MCF 10A (cell line): ENCODE measurements at regions not wholly inside any gene's neighbourhood (a gene's known extent, or its start where the extent isn't known, plus 50 kb on each side); places are given as distances from the start of the nearest gene placed in this dataset.
"Not testable (repeated sequence)": the region's sequence is repeated elsewhere in the genome, so short reads cannot be mapped to it uniquely, and the experiment has no call there.

Experiments
- BruUV-seq: library from RNA; stranded (reverse); fragments of 400-500 nt; replicated peaks from 2 replicates; lab custom pipeline; 2021; lab: Mats Ljungman, UMichigan
- CTCF ChIA-PET: fragments of 300-600 bp; sonication (Branson Sonifier 250); formaldehyde crosslinking; extraction: SDS; loops from one replicate; lab custom pipeline; 2021; ENCODE audit warnings: antibody characterized with exemption, inconsistent platforms; lab: Yijun Ruan, JAX
- POLR2A ChIA-PET: fragments of 300-600, 350-650 bp; sonication (Branson Sonifier 250); formaldehyde crosslinking; extraction: SDS; loops from one replicate; lab custom pipeline; 2020; ENCODE audit warnings: antibody characterized with exemption, inconsistent platforms; lab: Yijun Ruan, JAX
- DNase-seq: peaks from one replicate; pipeline ENCODE4 v3.0.0-alpha.2; 2018; ENCODE audit not compliant: unreplicated experiment
- H3K27ac Mint-ChIP-seq: one replicate; pipeline ENCODE4 v1.8.0; 2022; ENCODE audit warnings: mild to moderate bottlenecking, low read depth, mixed read lengths; ENCODE audit not compliant: unreplicated experiment
- H3K27me3 Mint-ChIP-seq: one replicate; pipeline ENCODE4 v1.8.0; 2022; ENCODE audit warnings: mixed read lengths; ENCODE audit not compliant: insufficient read depth, unreplicated experiment
- H3K36me3 Mint-ChIP-seq: one replicate; pipeline ENCODE4 v1.8.0; 2022; ENCODE audit warnings: mild to moderate bottlenecking, moderate library complexity, mixed read lengths; ENCODE audit not compliant: insufficient read depth, unreplicated experiment
- H3K4me1 Mint-ChIP-seq: one replicate; pipeline ENCODE4 v1.8.0; 2022; ENCODE audit warnings: mixed read lengths; ENCODE audit not compliant: insufficient read depth, unreplicated experiment
- H3K4me3 Mint-ChIP-seq: one replicate; pipeline ENCODE4 v1.8.0; 2022; ENCODE audit warnings: mild to moderate bottlenecking, moderate library complexity, mixed read lengths; ENCODE audit not compliant: unreplicated experiment
- H3K9me3 Mint-ChIP-seq: one replicate; pipeline ENCODE4 v1.8.0; 2022; ENCODE audit warnings: mixed read lengths; ENCODE audit not compliant: unreplicated experiment
- intact Hi-C: fragments of 100-400 bp; cut with micrococcal nuclease; formaldehyde crosslinking; loops from 2 replicates; pipeline ENCODE4 v1.14.1; 2022
- TF ChIP-seq, protein P1 (sequence below): fragments of 200-600 bp; IDR thresholded peaks from one replicate; pipeline ENCODE4 v1.8.0; 2022; ENCODE audit warnings: antibody characterized with exemption, mild to moderate bottlenecking; ENCODE audit not compliant: unreplicated experiment

DNA sequence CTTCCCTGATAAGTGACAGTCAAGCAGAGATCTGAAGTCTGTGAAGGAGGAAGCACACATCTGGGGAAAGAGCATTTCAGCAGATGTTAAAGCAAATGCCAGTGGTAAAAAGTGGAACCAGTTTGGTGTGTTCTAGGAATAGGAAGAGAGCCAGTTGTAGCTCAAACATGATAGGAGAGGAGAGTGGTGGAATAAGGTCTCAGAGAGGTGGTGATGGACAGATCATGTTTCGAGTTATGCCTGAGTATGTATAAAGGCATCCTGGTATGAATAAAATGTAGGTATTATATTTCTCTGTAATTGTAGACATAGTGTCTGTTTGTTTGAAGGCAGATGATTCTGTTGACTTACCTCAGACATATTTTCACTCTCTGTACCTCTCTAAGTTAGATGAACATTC is 89.1 kb downstream of the LARP7 start:
- BruUV-seq: no TSS peak
- Mint-ChIP-seq H3K27me3 (no peaks in the 10 kb centered on the region), H3K4me1 (no peaks in the 10 kb centered on the region), H3K36me3 (no peaks in the 10 kb centered on the region), H3K4me3 (no peak overlapping the region), H3K27ac (no peak overlapping the region), H3K9me3 (no peaks in the 10 kb centered on the region)
- CTCF ChIA-PET: interaction anchor here (0.6 kb wide), 2 partner anchors 36 to 88 kb away, joined by 3 read pairs; no protein-coding TSS in a partner anchor
- DNase-seq: no peak
- intact Hi-C loops: no loop called here
- TF ChIP-seq, protein P1, sequence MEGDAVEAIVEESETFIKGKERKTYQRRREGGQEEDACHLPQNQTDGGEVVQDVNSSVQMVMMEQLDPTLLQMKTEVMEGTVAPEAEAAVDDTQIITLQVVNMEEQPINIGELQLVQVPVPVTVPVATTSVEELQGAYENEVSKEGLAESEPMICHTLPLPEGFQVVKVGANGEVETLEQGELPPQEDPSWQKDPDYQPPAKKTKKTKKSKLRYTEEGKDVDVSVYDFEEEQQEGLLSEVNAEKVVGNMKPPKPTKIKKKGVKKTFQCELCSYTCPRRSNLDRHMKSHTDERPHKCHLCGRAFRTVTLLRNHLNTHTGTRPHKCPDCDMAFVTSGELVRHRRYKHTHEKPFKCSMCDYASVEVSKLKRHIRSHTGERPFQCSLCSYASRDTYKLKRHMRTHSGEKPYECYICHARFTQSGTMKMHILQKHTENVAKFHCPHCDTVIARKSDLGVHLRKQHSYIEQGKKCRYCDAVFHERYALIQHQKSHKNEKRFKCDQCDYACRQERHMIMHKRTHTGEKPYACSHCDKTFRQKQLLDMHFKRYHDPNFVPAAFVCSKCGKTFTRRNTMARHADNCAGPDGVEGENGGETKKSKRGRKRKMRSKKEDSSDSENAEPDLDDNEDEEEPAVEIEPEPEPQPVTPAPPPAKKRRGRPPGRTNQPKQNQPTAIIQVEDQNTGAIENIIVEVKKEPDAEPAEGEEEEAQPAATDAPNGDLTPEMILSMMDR: no peak
- POLR2A ChIA-PET: no interaction called here

DNA sequence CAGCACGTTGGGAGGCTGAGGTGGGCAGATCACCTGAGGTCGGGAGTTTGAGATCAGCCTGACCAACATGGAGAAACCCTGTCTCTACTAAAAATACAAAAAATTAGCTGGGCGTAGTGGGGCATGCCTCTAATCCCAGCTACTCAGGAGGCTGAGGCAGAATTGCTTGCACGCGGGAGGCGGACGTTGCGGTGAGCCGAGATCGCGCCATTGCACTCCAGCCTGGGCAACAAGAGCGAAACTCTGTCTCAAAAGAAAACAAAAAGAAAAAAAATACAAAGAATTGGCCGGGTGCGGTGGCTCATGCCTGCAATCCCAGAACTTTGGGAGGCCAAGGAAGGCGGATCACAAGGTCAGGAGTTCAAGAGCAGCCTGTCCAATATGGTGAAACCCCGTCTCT is 90.8 kb downstream of the LARP7 start:
- H3K27me3 Mint-ChIP-seq, DNase-seq, H3K4me3 Mint-ChIP-seq, H3K27ac Mint-ChIP-seq, H3K36me3 Mint-ChIP-seq, BruUV-seq, H3K4me1 Mint-ChIP-seq, H3K9me3 Mint-ChIP-seq, POLR2A ChIA-PET, intact Hi-C loops: not testable (repeated sequence)
- CTCF ChIA-PET: interaction anchor here (0.6 kb wide), 1 partner anchor 34 kb away, joined by 3 read pairs; no protein-coding TSS in a partner anchor

- no peaks in the 10 kb centered on the region for H3K4me1 Mint-ChIP-seq
- H3K27ac Mint-ChIP-seq: no peak overlapping the region
- no peak overlapping the region for H3K4me3 Mint-ChIP-seq
- ChIA-PET POLR2A (no interaction called here), CTCF (interaction anchor here (0.7 to 0.8 kb wide), 2 partner anchors 15 to 22 kb away, joined by 3 to 7 read pairs; no protein-coding TSS in a partner anchor)
- TF ChIP-seq, protein P1: no peak
- no peaks in the 10 kb centered on the region for H3K36me3 Mint-ChIP-seq
- DNase-seq: no peak
- intact Hi-C loops: no loop called here
- BruUV-seq: no TSS peak
- H3K9me3 Mint-ChIP-seq: no peaks in the 10 kb centered on the region
- no peaks in the 10 kb centered on the region for H3K27me3 Mint-ChIP-seq
Observed at GRCh38 chr4:112731715-112732114, 94.8 kb downstream of the LARP7 start.

GRCh38 chr4:112732142-112732541 is 95.2 kb downstream of the LARP7 start:
- Mint-ChIP-seq H3K4me3 (no peak overlapping the region), H3K27me3 (no peaks in the 10 kb centered on the region), H3K36me3 (no peaks in the 10 kb centered on the region), H3K27ac (no peak overlapping the region), H3K4me1 (no peaks in the 10 kb centered on the region), H3K9me3 (no peaks in the 10 kb centered on the region)
- CTCF ChIA-PET: interaction anchor here (0.6 to 0.8 kb wide), 4 partner anchors 14 to 405 kb away, joined by 3 to 7 read pairs (median 3); no protein-coding TSS in a partner anchor
- POLR2A ChIA-PET: no interaction called here
- no peak for DNase-seq
- TF ChIP-seq, protein P1: no peak
- BruUV-seq: no TSS peak
- intact Hi-C loops: no loop called here
